Panc1 (cell line): ENCODE measurements at regions not wholly inside any gene's neighbourhood (a gene's known extent, or its start where the extent isn't known, plus 50 kb on each side); places are given as distances from the start of the nearest gene placed in this dataset.

ENCODE experiments used
- CTCF ChIP-seq: fragments of 450-650 bp; IDR thresholded peaks from 2 replicates; pipeline ENCODE4 v1.5.1; 2017; ENCODE audit warnings: mild to moderate bottlenecking
- POLR2AphosphoS5 ChIP-seq: IDR thresholded peaks from 2 replicates; pipeline ENCODE4 v1.6.1; 2012; ENCODE audit warnings: mild to moderate bottlenecking, low read depth, low read length, moderate library complexity
- REST ChIP-seq, 2 experiments: IDR thresholded peaks; 2 replicates each; pipeline ENCODE4 v1.6.1; 2011 to 2012; ENCODE audit warnings: low read depth in 2 of 2, control low read depth in 1 of 2, low read length in 1 of 2, mild to moderate bottlenecking in 1 of 2, moderate library complexity in 1 of 2; ENCODE audit not compliant: insufficient read depth in 1 of 2
- TCF7L2 ChIP-seq: IDR thresholded peaks from 2 replicates; pipeline ENCODE4 v1.6.1; 2011; ENCODE audit warnings: mild to moderate bottlenecking, low read depth, low read length, inconsistent platforms

GRCh38 chr2:210994104-210994503 is 437.7 kb downstream of the CPS1 start:
- TF ChIP-seq CTCF, result no peak
- no peak for TF ChIP-seq POLR2AphosphoS5
- TF ChIP-seq REST (IDR thresholded peaks at IDR 0.05; ENCODE audit: insufficient read depth in 1 of 2, low read depth in 2 of 2, low read length in 1 of 2), result no peak
- no peak for TF ChIP-seq TCF7L2
